Skeletal muscle satellite cell (primary cell): ENCODE measurements at regions not wholly inside any gene's neighbourhood (a gene's known extent, or its start where the extent isn't known, plus 50 kb on each side); places are given as distances from the start of the nearest gene placed in this dataset.

Experiments used
- H3K27me3 ChIP-seq: 2 replicates; pipeline ENCODE4 v1.7.0; 2013; ENCODE audit warnings: low read length; ENCODE audit not compliant: control insufficient read depth, insufficient read depth
- H3K36me3 ChIP-seq: 2 replicates; pipeline ENCODE4 v1.7.0; 2013; ENCODE audit warnings: mild to moderate bottlenecking, control low read depth, low read length; ENCODE audit not compliant: insufficient read depth
- H3K4me1 ChIP-seq: 2 replicates; pipeline ENCODE4 v1.7.0; 2013; ENCODE audit warnings: low read length; ENCODE audit not compliant: control insufficient read depth, insufficient read depth
- H3K4me2 ChIP-seq: 2 replicates; pipeline ENCODE4 v1.7.0; 2013; ENCODE audit warnings: mild to moderate bottlenecking, low read length
- H3K4me3 ChIP-seq: 2 replicates; pipeline ENCODE4 v1.7.0; 2013; ENCODE audit warnings: low read length
- H3K9ac ChIP-seq: 2 replicates; pipeline ENCODE4 v1.7.0; 2013; ENCODE audit warnings: mild to moderate bottlenecking, low read depth, low read length, moderate library complexity
- H3K9me3 ChIP-seq: replicated peaks from 2 replicates; pipeline ENCODE4 v1.7.0; 2013; ENCODE audit warnings: mild to moderate bottlenecking, control low read depth, low read length

DNA sequence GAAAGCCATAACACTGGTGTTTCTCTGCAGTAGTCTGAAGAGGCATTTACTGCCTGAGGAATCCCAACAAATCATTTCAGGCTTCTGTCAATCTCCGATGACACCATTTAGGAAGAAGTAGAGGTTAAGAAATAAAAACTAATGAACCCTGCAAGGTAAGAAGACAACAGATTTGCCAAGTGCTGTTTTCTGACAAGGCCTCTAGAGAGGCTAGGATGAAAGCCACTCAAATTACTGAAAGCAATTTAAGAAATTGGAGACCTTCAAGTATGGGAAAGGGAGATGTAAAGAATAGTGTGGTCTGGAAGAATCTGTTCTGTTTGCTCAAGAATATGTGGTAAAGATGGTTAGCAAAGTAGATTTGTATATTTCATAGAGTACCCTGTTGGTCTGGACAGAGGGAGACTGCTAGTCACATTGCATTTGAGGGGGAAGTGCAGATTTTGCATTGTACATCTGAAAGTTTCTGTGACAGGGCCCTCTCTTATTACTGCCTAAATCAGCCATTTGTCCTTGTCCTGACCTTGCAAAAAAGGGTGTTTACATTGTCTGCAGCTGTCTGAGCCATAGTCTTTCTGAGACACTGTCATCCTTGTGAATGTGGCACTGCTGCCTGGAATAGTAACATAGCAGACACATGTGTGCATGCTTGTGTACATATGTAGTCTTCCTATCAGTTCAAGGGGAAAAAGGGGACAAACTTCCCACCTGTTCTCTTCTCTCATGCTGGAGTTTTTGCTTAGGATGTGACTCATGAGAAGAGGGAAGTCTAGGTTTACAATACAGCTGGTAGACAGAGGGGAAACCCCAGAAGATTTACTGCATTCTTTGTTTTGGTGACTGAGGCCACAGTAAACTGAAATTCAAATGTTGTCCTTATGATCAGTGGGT is 640.2 kb upstream of the KIRREL3 start:
- Histone ChIP-seq H3K4me2 (no peak overlapping the region), H3K9me3 (no peaks in the 10 kb centered on the region), H3K9ac (no peak overlapping the region), H3K27me3 (peaks cover 4% of the 10 kb centered on the region), H3K4me3 (no peak overlapping the region), H3K4me1 (peaks cover 11% of the 10 kb centered on the region), H3K36me3 (no peaks in the 10 kb centered on the region)

- no peak overlapping the region for H3K9ac ChIP-seq
- H3K36me3 ChIP-seq, result no peaks in the 10 kb centered on the region
- peaks cover 11% of the 10 kb centered on the region for H3K4me1 ChIP-seq
- peaks cover 4% of the 10 kb centered on the region for H3K27me3 ChIP-seq
- no peaks in the 10 kb centered on the region for H3K9me3 ChIP-seq
- H3K4me3 ChIP-seq, result no peak overlapping the region
- H3K4me2 ChIP-seq, result no peak overlapping the region
These were observed 639.3 kb upstream of the KIRREL3 start for GRCh38 chr11:127639916-127640315.

DNA sequence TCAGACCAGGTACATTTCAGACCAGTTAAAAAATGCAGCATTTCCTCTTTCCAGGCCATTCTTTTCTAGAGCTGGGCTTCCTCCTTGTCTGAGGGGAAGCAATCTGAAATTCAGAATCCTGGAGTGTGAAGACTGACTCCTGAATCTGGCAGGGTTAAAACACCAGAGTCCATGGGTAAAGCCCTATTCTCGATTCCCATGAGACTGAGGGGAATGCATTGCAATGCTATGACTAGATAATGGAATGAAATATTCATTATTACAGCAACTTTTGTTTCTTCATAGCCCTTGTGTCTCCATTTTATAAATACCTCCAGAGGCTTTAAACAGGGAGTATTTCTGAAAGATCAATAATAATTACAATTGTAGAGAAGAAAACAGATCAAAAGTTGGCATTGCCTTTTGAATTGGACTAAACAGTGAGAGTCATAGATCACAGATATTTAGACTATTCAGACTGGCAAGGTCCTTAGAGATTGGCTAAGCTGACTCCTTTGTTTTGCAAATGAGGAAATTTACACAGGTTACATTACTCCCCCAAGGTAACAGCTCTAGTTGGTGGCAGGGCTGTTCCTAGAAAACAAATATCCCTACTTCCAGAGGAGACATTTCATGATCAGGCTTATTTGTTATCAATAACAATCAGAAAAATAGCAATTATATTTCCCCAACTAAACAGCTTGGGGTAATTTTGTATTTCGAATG is 632.6 kb upstream of the KIRREL3 start:
- Histone ChIP-seq H3K4me3 (no peak overlapping the region), H3K9me3 (no peaks in the 10 kb centered on the region), H3K4me1 (no peaks in the 10 kb centered on the region), H3K36me3 (no peaks in the 10 kb centered on the region), H3K9ac (no peak overlapping the region), H3K27me3 (peaks cover 4% of the 10 kb centered on the region), H3K4me2 (no peak overlapping the region)

DNA sequence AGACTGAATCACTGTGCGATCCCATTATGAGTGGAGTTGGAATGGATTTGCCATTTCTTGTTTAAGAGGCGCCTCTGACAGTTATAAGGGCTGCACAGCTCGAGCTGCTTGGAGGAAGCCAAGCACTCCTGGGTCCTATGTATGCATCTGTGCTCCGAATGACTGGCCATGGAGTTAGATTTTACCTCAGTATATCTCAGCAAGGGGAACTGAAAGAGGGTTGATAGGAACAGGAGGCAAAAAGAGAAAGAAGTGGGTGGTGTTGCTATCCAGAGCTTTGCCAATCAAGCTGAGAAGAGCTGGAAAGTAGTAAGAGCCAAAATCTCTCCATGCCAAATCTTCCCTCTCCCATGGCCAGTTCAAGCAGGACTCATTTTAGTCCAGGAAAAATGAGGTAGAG is 632.0 kb upstream of the KIRREL3 start:
- Histone ChIP-seq H3K9me3 (no peaks in the 10 kb centered on the region), H3K27me3 (peaks cover 4% of the 10 kb centered on the region), H3K4me1 (no peaks in the 10 kb centered on the region), H3K9ac (no peak overlapping the region), H3K4me3 (no peak overlapping the region), H3K36me3 (no peaks in the 10 kb centered on the region), H3K4me2 (no peak overlapping the region)

DNA sequence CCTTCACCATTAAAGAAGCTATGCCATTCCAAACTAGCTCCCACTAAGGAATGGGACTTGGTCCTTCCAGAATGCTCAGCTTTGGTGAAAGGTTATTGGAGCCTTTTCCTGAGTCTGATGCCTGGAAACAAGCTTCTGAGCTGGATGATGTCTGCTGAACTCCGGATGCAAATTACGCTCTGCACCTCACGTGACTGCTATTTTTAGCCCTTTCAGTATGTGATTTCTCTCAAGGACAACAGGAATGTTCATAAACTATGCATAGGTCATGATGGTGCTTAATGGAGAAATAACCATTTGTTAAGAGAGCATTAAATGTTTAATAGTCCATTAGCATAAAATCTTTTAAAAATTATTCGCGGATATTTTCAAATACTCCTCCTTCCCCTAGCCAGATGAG is 631.4 kb upstream of the KIRREL3 start:
- Histone ChIP-seq H3K9me3 (no peaks in the 10 kb centered on the region), H3K4me1 (no peaks in the 10 kb centered on the region), H3K27me3 (peaks cover 3% of the 10 kb centered on the region), H3K4me2 (no peak overlapping the region), H3K9ac (no peak overlapping the region), H3K36me3 (no peaks in the 10 kb centered on the region), H3K4me3 (no peak overlapping the region)

- no peak overlapping the region for H3K4me2 ChIP-seq
- no peaks in the 10 kb centered on the region for H3K27me3 ChIP-seq
- no peak overlapping the region for H3K9ac ChIP-seq
These were observed 628.6 kb upstream of the KIRREL3 start for GRCh38 chr11:127629200-127629599.

GRCh38 chr11:127628458-127628785 is 627.9 kb upstream of the KIRREL3 start:
- H3K27me3 ChIP-seq, result no peaks in the 10 kb centered on the region
- H3K36me3 ChIP-seq, result no peaks in the 10 kb centered on the region
- H3K4me2 ChIP-seq, result no peak overlapping the region
- H3K4me3 ChIP-seq, result no peak overlapping the region
- no peak overlapping the region for H3K9ac ChIP-seq
- no peaks in the 10 kb centered on the region for H3K9me3 ChIP-seq
- H3K4me1 ChIP-seq, result no peaks in the 10 kb centered on the region

More at GRCh38 chr11:127629200-127629599, 628.6 kb upstream of the KIRREL3 start:
- Histone ChIP-seq H3K4me3 (no peak overlapping the region), H3K4me1 (no peaks in the 10 kb centered on the region), H3K36me3 (no peaks in the 10 kb centered on the region), H3K9me3 (no peaks in the 10 kb centered on the region)

DNA sequence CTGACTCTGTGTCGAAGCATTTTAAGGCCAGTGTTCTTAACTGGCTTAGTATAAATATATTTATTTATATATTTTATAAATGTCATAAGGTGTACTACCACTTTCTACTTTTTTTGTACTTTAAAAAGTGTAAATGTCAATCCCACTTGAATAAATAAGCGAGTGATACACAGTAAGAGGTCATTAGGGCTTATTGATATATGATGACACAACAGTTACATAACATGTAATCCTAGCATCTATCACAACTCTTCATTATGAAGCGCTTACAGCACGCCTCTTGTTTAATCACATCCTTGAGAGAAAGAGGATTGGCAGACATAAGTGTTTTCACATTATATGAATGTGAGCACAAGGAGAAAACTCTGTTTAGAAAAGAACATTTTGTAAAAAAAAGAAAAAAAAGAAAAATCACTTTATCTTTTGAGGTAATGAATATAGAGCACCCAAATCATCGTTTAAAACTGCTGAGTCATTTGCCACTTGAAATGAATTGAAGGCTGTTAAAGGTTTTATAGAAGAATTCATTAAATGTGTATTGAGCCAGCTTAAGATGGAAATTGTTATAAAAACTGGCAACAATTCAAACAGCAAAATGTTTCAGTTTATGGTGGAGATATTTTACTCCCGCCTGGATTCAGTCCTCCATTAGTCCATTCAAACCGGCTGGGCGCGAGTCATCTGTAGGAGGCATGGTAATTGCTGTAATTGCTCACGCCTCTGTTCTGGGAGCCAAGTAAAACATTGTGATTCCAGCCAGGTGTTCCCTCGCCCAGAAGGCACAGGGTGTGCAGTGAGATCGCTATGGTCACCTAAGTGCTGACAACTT is 627.3 kb upstream of the KIRREL3 start:
- Histone ChIP-seq H3K4me1 (no peaks in the 10 kb centered on the region), H3K27me3 (no peaks in the 10 kb centered on the region), H3K4me2 (no peak overlapping the region), H3K36me3 (no peaks in the 10 kb centered on the region), H3K9ac (no peak overlapping the region), H3K9me3 (no peaks in the 10 kb centered on the region), H3K4me3 (no peak overlapping the region)

- no peak overlapping the region for H3K4me3 ChIP-seq
- H3K4me2 ChIP-seq, result no peak overlapping the region
- H3K9me3 ChIP-seq, result no peaks in the 10 kb centered on the region
- no peaks in the 10 kb centered on the region for H3K27me3 ChIP-seq
- no peaks in the 10 kb centered on the region for H3K36me3 ChIP-seq
- H3K9ac ChIP-seq, result no peak overlapping the region
- no peaks in the 10 kb centered on the region for H3K4me1 ChIP-seq
These were observed 626.6 kb upstream of the KIRREL3 start for GRCh38 chr11:127627204-127627603.

- no peaks in the 10 kb centered on the region for H3K4me1 ChIP-seq
- H3K27me3 ChIP-seq, result no peaks in the 10 kb centered on the region
- H3K36me3 ChIP-seq, result no peaks in the 10 kb centered on the region
- H3K9ac ChIP-seq, result no peak overlapping the region
- H3K4me3 ChIP-seq, result no peak overlapping the region
- H3K4me2 ChIP-seq, result no peak overlapping the region
- H3K9me3 ChIP-seq, result no peaks in the 10 kb centered on the region
These were observed 624.8 kb upstream of the KIRREL3 start for GRCh38 chr11:127625402-127625801.

DNA sequence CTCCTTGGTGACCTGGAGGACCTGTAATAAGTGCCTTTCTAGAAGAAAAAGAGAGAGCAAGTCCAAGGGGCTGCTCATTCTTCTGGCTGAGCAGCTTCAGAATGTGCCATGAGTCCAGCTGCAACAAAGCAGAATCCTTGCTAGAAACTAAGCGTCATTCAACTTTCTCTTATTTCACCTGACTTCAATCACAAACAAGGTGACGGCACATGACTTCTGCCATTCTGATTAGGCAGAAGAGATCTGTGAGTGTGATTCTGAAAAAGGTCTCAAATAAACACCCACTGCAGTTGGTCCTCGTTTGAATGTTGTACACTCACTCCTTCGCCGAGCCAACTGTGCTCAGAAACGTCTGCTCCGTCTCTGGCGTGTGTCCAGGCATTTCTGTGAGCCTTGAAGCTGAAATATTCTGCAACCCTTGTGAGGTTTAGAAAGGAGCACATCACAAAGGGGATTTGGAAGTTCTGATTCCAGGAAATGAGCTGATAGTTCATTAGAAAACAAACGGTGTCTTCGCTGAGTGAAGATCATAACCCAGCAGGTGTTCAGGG is 623.8 kb upstream of the KIRREL3 start:
- Histone ChIP-seq H3K36me3 (no peaks in the 10 kb centered on the region), H3K9ac (no peak overlapping the region), H3K9me3 (no peaks in the 10 kb centered on the region), H3K4me3 (no peak overlapping the region), H3K4me2 (no peak overlapping the region), H3K27me3 (no peaks in the 10 kb centered on the region), H3K4me1 (no peaks in the 10 kb centered on the region)
